ENCODE measurements at regions not wholly inside any gene's neighbourhood (a gene's known extent, or its start where the extent isn't known, plus 50 kb on each side); places are given as distances from the start of the nearest gene placed in this dataset.

DNA sequence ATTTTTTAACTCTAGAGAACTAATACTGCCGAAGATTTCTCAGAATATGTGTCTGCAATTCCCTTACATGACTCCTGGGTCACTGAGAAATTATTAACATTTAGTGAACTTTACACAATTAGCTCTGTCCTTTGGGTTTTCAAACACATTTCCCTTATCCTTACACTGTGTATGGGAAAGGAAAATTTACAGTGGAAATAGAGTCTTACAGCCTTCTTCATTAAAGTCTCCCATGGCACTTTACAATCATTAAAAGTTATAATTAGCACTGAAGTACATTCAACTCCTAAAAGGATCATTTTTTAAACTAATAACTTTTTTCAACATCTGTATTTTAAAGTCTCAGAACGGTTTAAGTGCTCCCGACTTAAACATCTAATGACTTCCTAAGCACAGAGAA, 627.5 kb upstream of the TYRP1 start:
- in situ Hi-C loops (cut with MboI; ENCODE audit: low pct_ligation_motif_present in 1 of 4, low pct_unique_long_range_greater_than_20kb in 1 of 4, low sequenced_read_pairs in 3 of 4) (no loop called here), intact Hi-C loops (cut with DNase I; ENCODE audit: low total_unique reads) (no loop called here)
- TF ChIP-seq POLR2A (IDR thresholded peaks at IDR 0.05) (no peak), POLR2AphosphoS5 (IDR thresholded peaks at IDR 0.05) (no peak), EP300 (IDR thresholded peaks at IDR 0.05; ENCODE audit: low read depth) (no peak)
- TF ChIP-seq, protein P1, sequence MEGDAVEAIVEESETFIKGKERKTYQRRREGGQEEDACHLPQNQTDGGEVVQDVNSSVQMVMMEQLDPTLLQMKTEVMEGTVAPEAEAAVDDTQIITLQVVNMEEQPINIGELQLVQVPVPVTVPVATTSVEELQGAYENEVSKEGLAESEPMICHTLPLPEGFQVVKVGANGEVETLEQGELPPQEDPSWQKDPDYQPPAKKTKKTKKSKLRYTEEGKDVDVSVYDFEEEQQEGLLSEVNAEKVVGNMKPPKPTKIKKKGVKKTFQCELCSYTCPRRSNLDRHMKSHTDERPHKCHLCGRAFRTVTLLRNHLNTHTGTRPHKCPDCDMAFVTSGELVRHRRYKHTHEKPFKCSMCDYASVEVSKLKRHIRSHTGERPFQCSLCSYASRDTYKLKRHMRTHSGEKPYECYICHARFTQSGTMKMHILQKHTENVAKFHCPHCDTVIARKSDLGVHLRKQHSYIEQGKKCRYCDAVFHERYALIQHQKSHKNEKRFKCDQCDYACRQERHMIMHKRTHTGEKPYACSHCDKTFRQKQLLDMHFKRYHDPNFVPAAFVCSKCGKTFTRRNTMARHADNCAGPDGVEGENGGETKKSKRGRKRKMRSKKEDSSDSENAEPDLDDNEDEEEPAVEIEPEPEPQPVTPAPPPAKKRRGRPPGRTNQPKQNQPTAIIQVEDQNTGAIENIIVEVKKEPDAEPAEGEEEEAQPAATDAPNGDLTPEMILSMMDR (IDR thresholded peaks at IDR 0.05) = no peak
- WGBS, 2 donors (ENCODE audit: low coverage in 1 of 2) = 66 to 81% methylated on average over 3 of the region's 3 CpGs
- no peaks in the 10 kb centered on the region for H3K27me3 ChIP-seq
- H3K4me1 ChIP-seq = no peaks in the 10 kb centered on the region
- H3K9me3 ChIP-seq = peaks cover 0 to 3% of the 10 kb centered on the region in 2 donors
- no peak for DNase-seq
- no peaks in the 10 kb centered on the region for H3K36me3 ChIP-seq
- H3K27ac ChIP-seq = no peak overlapping the region
- H3K4me3 ChIP-seq = no peak overlapping the region

DNA sequence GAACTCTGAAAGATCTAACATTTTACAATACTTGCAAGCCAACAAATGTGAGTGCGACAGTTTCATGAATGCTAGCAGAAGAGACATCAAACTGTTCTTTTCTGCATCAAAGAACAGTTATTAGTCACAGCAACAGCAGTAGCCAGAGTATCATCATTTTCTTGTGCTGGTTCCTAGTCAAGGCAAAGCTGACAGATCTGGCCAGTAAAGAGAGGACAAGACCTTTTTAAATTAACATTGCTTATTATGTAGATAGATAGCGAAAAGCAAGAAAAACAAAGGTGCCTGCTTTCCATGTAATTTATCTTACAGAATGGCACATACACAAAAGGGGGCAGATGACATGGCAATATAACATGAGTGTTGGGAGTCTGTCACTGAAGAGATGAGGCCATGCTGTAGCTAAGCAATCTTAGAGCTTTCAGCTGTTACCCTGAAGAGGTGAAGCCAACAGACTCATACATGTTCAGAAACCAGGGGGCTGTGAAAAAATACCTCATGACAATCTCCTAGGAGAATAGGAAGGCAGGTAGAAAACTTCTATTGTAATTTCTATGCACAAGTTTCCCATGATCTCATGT, 626.6 kb upstream of the TYRP1 start:
- intact Hi-C loops (cut with DNase I; ENCODE audit: low total_unique reads) (no loop called here), in situ Hi-C loops (cut with MboI; ENCODE audit: low pct_ligation_motif_present in 1 of 4, low pct_unique_long_range_greater_than_20kb in 1 of 4, low sequenced_read_pairs in 3 of 4) (no loop called here)
- Histone ChIP-seq H3K4me1 (no peaks in the 10 kb centered on the region), H3K27me3 (no peaks in the 10 kb centered on the region), H3K27ac (no peak overlapping the region), H3K9me3 (no peaks in the 10 kb centered on the region), H3K36me3 (no peaks in the 10 kb centered on the region), H3K4me3 (no peak overlapping the region)
- 67 to 88% methylated on average over 2 of the region's 2 CpGs for WGBS, 2 donors (ENCODE audit: low coverage in 1 of 2)
- TF ChIP-seq POLR2A (IDR thresholded peaks at IDR 0.05) (no peak), POLR2AphosphoS5 (IDR thresholded peaks at IDR 0.05) (no peak), EP300 (IDR thresholded peaks at IDR 0.05; ENCODE audit: low read depth) (no peak)
- TF ChIP-seq, protein P1 (IDR thresholded peaks at IDR 0.05) = no peak
- no peak for DNase-seq

DNA sequence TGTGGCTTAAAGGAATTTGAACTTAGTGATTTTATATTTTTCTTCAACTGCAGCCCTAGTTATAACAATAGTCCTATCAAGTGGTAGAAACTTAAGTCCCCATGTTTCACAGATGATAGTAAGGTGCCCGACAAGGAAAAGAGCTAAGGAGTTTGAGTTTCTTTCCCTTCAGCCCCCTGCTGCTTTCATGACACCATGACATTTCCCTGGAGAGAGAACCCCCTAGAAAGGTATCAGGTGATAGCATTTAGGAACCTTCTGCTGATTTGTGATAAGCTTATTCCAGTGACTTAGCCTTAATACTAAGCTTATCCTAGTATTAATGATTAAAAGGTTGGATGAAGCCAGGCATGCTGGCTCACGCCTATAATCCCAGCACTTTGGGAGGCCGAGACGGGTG, 623.8 kb upstream of the TYRP1 start:
- DNase-seq = no peak
- no peaks in the 10 kb centered on the region for H3K27me3 ChIP-seq
- no peaks in the 10 kb centered on the region for H3K4me1 ChIP-seq
- intact Hi-C loops (cut with DNase I; ENCODE audit: low total_unique reads) = no loop called here
- no peak overlapping the region for H3K4me3 ChIP-seq
- in situ Hi-C loops (cut with MboI; ENCODE audit: low pct_ligation_motif_present in 1 of 4, low pct_unique_long_range_greater_than_20kb in 1 of 4, low sequenced_read_pairs in 3 of 4) = no loop called here
- WGBS, 2 donors (ENCODE audit: low coverage in 1 of 2) = 77 to 91% methylated on average over 4 of the region's 4 CpGs
- H3K9me3 ChIP-seq = peaks cover 4 to 12% of the 10 kb centered on the region in 2 donors
- H3K27ac ChIP-seq = no peak overlapping the region
- H3K36me3 ChIP-seq = no peaks in the 10 kb centered on the region
- TF ChIP-seq EP300 (IDR thresholded peaks at IDR 0.05; ENCODE audit: low read depth) (no peak), POLR2A (IDR thresholded peaks at IDR 0.05) (no peak), POLR2AphosphoS5 (IDR thresholded peaks at IDR 0.05) (no peak)
- TF ChIP-seq, protein P1 (IDR thresholded peaks at IDR 0.05) = no peak

DNA sequence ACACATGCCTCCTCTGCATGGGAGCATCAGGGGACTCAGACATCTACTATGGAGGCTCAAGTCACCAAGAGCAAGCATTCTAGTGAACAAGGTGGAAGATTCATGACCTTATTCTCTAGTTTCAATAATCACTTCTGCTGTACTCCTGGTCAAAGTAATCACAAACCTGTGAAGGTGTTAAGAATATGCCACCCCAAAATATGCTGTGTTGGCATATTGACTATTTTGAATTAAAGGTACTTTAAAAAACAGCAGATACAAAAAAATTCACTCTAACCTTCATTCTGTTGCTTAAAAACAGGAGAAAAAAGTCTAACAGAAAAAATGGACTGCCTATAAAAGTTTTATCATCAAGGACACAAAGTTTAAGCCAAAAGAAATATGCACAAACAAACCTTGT, 607.8 kb upstream of the TYRP1 start:
- TF ChIP-seq POLR2A (IDR thresholded peaks at IDR 0.05) (no peak), POLR2AphosphoS5 (IDR thresholded peaks at IDR 0.05) (no peak), EP300 (IDR thresholded peaks at IDR 0.05; ENCODE audit: low read depth) (no peak)
- TF ChIP-seq, protein P1 (IDR thresholded peaks at IDR 0.05) = no peak
- no peaks in the 10 kb centered on the region for H3K27me3 ChIP-seq
- H3K27ac ChIP-seq = no peak overlapping the region
- in situ Hi-C loops (cut with MboI; ENCODE audit: low pct_ligation_motif_present in 1 of 4, low pct_unique_long_range_greater_than_20kb in 1 of 4, low sequenced_read_pairs in 3 of 4) = no loop called here
- no peak for DNase-seq
- no peaks in the 10 kb centered on the region for H3K36me3 ChIP-seq
- H3K4me1 ChIP-seq = no peaks in the 10 kb centered on the region
- peaks cover 0 to 6% of the 10 kb centered on the region in 2 donors for H3K9me3 ChIP-seq
- intact Hi-C loops (cut with DNase I; ENCODE audit: low total_unique reads) = no loop called here
- H3K4me3 ChIP-seq = no peak overlapping the region

All from transverse colon (tissue), 4 donors.